Body of pancreas (tissue), 4 donors: ENCODE measurements at regions not wholly inside any gene's neighbourhood (a gene's known extent, or its start where the extent isn't known, plus 50 kb on each side); places are given as distances from the start of the nearest gene placed in this dataset.

Source experiments
- ATAC-seq: fragments of 150-250 bp; one replicate; pipeline ENCODE4 v1.9.1; 2016
- DNase-seq, 4 donors: peaks; one replicate each; pipeline ENCODE4 v3.0.0-alpha.2; 2019
- H3K27ac ChIP-seq, 4 donors: fragments of 200-600 bp; sonication (generic); 1 replicate in 3 of 4; 2 replicates in 1 of 4; pipeline versions ENCODE4 v1.5.1 to v1.6.1; 2016 to 2019; ENCODE audit warnings: mild to moderate bottlenecking in 1 of 4, mixed read lengths in 1 of 4, moderate library complexity in 1 of 4
- H3K27me3 ChIP-seq, 2 donors: fragments of 200-600 bp; sonication (generic); one replicate each; pipeline ENCODE4 v1.6.0; 2016; ENCODE audit warnings: mild to moderate bottlenecking in 1 of 2
- H3K36me3 ChIP-seq, 2 donors: fragments of 200-600 bp; sonication (generic); replicated peaks in 1 of 2; 2 replicates each; pipeline ENCODE4 v1.5.1; 2016; ENCODE audit warnings: low read depth in 2 of 2; ENCODE audit not compliant: insufficient read depth in 1 of 2
- H3K4me1 ChIP-seq: fragments of 200-600 bp; sonication (generic); one replicate; pipeline ENCODE4 v1.6.0; 2016
- H3K4me3 ChIP-seq, 2 donors: fragments of 200-600 bp; sonication (generic); 1 replicate in 1 of 2; 2 replicates in 1 of 2; pipeline ENCODE4 v1.5.1; 2016 to 2019
- H3K9me3 ChIP-seq, 3 donors: fragments of 200-600 bp; sonication (generic); 1 replicate in 2 of 3; 2 replicates in 1 of 3; pipeline ENCODE4 v1.5.1; 2016
- POLR2A ChIP-seq, 3 donors: fragments of 450-650 bp; IDR thresholded peaks; one replicate each; pipeline ENCODE4 v1.6.1; 2016; ENCODE audit warnings: antibody characterized with exemption in 3 of 3, mild to moderate bottlenecking in 2 of 3
- WGBS, 2 donors: methylation state at CpG; one replicate each; pipeline ENCODE4 v1.1.5; 2017; 5-methylcytosine and 5-hydroxymethylcytosine counted together
- intact Hi-C: fragments of 100-400 bp; cut with DNase I; formaldehyde crosslinking; loops from one replicate; pipeline ENCODE4 v1.15.1; 2023
- TF ChIP-seq, protein P1 (sequence below), 7 experiments: fragments of 450-650 bp in 4 of 7; fragments of 200-600 bp in 3 of 7; sonication (generic) in 3 of 7; IDR thresholded peaks; one replicate each; pipeline ENCODE4 v1.5.1; 2016 to 2019; ENCODE audit warnings: antibody characterized with exemption in 7 of 7

DNA sequence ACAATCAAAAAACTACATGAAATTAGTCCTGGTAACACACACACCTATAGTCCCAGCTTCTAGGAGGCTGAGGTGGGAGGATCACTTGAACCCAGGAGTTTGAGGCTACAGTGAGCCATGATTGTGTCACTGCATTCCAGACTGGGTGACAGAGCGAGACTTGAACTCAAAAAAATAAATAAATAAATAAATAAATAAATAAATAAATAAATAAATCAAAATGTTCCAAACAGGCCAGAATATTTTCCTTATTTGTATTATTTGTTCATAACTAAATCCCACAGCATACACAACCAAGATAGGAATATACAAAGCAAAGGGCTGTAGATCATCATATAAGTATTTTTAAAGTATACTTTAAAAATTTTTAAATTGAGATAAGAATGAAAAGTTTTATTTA is 537.2 kb upstream of the CDH8 start:
- Histone ChIP-seq H3K27me3 (no peaks in the 10 kb centered on the region), H3K9me3 (no peaks in the 10 kb centered on the region), H3K27ac (no peak overlapping the region), H3K36me3 (no peaks in the 10 kb centered on the region), H3K4me3 (no peak overlapping the region), H3K4me1 (no peaks in the 10 kb centered on the region)
- ATAC-seq (no peak), DNase-seq (no peak)
- intact Hi-C loops, result no loop called here
- 70 to 74% methylated on average over 1 of the region's 1 CpG for WGBS, 2 donors
- TF ChIP-seq POLR2A (IDR thresholded peaks at IDR 0.05), result no peak
- TF ChIP-seq, protein P1, sequence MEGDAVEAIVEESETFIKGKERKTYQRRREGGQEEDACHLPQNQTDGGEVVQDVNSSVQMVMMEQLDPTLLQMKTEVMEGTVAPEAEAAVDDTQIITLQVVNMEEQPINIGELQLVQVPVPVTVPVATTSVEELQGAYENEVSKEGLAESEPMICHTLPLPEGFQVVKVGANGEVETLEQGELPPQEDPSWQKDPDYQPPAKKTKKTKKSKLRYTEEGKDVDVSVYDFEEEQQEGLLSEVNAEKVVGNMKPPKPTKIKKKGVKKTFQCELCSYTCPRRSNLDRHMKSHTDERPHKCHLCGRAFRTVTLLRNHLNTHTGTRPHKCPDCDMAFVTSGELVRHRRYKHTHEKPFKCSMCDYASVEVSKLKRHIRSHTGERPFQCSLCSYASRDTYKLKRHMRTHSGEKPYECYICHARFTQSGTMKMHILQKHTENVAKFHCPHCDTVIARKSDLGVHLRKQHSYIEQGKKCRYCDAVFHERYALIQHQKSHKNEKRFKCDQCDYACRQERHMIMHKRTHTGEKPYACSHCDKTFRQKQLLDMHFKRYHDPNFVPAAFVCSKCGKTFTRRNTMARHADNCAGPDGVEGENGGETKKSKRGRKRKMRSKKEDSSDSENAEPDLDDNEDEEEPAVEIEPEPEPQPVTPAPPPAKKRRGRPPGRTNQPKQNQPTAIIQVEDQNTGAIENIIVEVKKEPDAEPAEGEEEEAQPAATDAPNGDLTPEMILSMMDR (IDR thresholded peaks at IDR 0.05), result no peak

DNA sequence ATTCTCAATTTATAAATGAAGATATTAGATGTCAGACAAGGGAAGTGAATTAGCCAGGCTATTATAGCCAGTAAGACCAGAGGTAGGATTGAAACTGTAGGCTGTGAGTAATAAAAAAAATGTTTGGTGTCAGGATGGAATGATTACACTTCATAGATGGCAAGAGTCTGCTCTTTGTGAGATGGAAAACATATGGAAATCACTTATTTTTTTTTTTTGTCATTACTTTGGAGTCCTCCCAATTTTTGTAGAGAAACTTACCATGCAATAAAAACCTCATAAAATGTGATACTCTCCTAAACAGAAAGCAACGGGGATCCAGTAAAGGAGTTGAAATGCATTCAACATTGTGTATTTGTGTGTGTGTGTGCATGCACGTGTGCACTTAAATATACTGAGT is 532.7 kb upstream of the CDH8 start:
- H3K27ac ChIP-seq, result no peak overlapping the region
- TF ChIP-seq POLR2A (IDR thresholded peaks at IDR 0.05), result no peak
- TF ChIP-seq, protein P1 (IDR thresholded peaks at IDR 0.05), result no peak
- DNase-seq, result no peak
- no peak for ATAC-seq
- no peaks in the 10 kb centered on the region for H3K4me1 ChIP-seq
- WGBS, 2 donors, result 65 to 66% methylated on average over 2 of the region's 2 CpGs
- no peaks in the 10 kb centered on the region for H3K36me3 ChIP-seq
- intact Hi-C loops, result no loop called here
- H3K9me3 ChIP-seq, result no peaks in the 10 kb centered on the region
- H3K4me3 ChIP-seq, result no peak overlapping the region
- H3K27me3 ChIP-seq, result no peaks in the 10 kb centered on the region

DNA sequence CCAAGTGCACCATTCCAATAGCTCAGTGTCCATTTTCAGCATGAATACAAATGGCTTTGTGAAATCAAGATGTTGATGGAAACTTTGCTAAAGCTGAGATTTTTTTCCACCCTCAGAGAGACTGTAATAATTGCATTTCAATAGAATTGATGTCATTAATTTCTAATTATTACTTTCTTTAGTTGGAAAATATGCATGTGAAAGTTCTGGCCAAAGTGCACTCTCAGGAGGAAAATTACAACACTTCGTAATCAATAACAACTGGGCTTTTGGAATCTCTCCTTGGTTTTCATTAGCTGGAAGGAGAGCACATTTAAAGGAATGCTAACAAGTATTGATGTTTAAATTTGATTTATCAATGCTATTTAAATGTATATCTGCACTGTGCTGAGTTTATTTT is 529.5 kb upstream of the CDH8 start:
- H3K36me3 ChIP-seq, result no peaks in the 10 kb centered on the region
- H3K9me3 ChIP-seq, result no peaks in the 10 kb centered on the region
- ATAC-seq (no peak), DNase-seq (no peak)
- no peaks in the 10 kb centered on the region for H3K27me3 ChIP-seq
- no peak for TF ChIP-seq POLR2A (IDR thresholded peaks at IDR 0.05)
- TF ChIP-seq, protein P1 (IDR thresholded peaks at IDR 0.05), result no peak
- no peak overlapping the region for H3K27ac ChIP-seq
- H3K4me3 ChIP-seq, result no peak overlapping the region
- 34 to 39% methylated on average over 1 of the region's 1 CpG for WGBS, 2 donors
- no peaks in the 10 kb centered on the region for H3K4me1 ChIP-seq
- intact Hi-C loops, result no loop called here

DNA sequence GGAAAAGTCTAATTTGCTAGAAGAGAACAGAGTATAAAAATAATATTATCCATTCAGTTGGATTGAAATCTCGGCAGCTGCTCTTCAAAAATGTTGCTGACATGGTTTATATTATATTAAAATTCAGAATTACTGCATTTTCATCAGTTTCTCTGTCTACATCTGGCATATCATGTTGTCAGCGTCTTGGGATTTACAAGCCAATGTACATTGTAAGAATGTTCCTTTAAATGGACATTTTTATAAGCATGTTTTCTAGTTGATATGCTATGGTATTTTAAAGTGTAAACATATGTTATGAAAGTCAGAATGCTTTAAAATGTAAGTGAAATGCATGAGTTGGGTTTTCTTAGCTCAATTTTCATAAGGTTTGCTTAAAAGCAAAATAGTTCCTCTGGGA is 528.1 kb upstream of the CDH8 start:
- 42 to 50% methylated on average over 2 of the region's 2 CpGs for WGBS, 2 donors
- DNase-seq (no peak), ATAC-seq (no peak)
- Histone ChIP-seq H3K9me3 (no peaks in the 10 kb centered on the region), H3K36me3 (no peaks in the 10 kb centered on the region), H3K4me1 (no peaks in the 10 kb centered on the region), H3K4me3 (no peak overlapping the region), H3K27me3 (no peaks in the 10 kb centered on the region), H3K27ac (no peak overlapping the region)
- intact Hi-C loops, result no loop called here
- no peak for TF ChIP-seq POLR2A (IDR thresholded peaks at IDR 0.05)

DNA sequence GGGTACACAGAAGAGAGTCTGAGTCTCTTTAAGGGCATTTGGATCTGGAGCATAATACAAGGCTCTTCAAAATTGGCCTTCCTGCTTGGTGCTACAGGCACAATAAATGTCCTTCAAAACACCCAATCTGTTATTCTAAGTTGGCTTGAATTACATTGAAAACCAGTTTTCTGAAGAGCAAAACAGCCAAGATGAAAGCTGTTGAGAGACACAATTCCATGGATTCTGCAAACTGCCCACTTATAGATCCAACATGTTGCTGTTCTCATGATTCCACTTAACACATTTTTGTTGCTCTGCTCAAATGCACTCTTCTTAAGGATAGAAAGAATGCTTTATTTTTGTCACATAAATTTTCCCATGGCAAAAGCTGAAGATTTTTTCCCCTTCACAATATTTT is 525.9 kb upstream of the CDH8 start:
- Histone ChIP-seq H3K4me1 (no peaks in the 10 kb centered on the region), H3K36me3 (no peaks in the 10 kb centered on the region), H3K27ac (no peak overlapping the region), H3K9me3 (no peaks in the 10 kb centered on the region), H3K4me3 (no peak overlapping the region), H3K27me3 (no peaks in the 10 kb centered on the region)
- ATAC-seq (no peak), DNase-seq (no peak)
- intact Hi-C loops, result no loop called here
- no peak for TF ChIP-seq POLR2A (IDR thresholded peaks at IDR 0.05)
- TF ChIP-seq, protein P1 (IDR thresholded peaks at IDR 0.05), result no peak
